Liver (tissue), 3 donors: ENCODE measurements at regions not wholly inside any gene's neighbourhood (a gene's known extent, or its start where the extent isn't known, plus 50 kb on each side); places are given as distances from the start of the nearest gene placed in this dataset.
"Not testable (repeated sequence)": the region's sequence is repeated elsewhere in the genome, so short reads cannot be mapped to it uniquely, and the experiment has no call there.

Source experiments
- CTCF ChIP-seq: fragments of 150-350 bp; IDR thresholded peaks from 2 replicates; pipeline ENCODE4 v1.5.1; 2017; ENCODE audit warnings: improper control_type of control experiment, low read depth, low read length; ENCODE audit not compliant: missing input control
- HNF4A ChIP-seq, 2 donors: conservative IDR thresholded peaks; 2 replicates each; pipeline ENCODE4 v1.6.1; 2016; ENCODE audit warnings: antibody characterized with exemption in 2 of 2, mild to moderate bottlenecking in 2 of 2
- MAX ChIP-seq: IDR thresholded peaks from 2 replicates; pipeline ENCODE4 v1.6.1; 2016; ENCODE audit warnings: antibody characterized with exemption
- RAD21 ChIP-seq, 2 donors: IDR thresholded peaks; 2 replicates each; pipeline ENCODE4 v1.6.1; 2016; ENCODE audit warnings: antibody characterized with exemption in 2 of 2, mild to moderate bottlenecking in 2 of 2
- donor health status: healthy.
- donor health status: healthy.

GRCh38 chr7:55740633-55741250, 121.8 kb downstream of the SEPTIN14 start:
- TF ChIP-seq CTCF; MAX; HNF4A (conservative IDR thresholded peaks at IDR 0.05); RAD21 (IDR thresholded peaks at IDR 0.05): not testable (repeated sequence)
